Renal pelvis (tissue), 1 donor: ENCODE measurements at regions not wholly inside any gene's neighbourhood (a gene's known extent, or its start where the extent isn't known, plus 50 kb on each side); places are given as distances from the start of the nearest gene placed in this dataset.
"Not testable (repeated sequence)": the region's sequence is repeated elsewhere in the genome, so short reads cannot be mapped to it uniquely, and the experiment has no call there.

Experiments
- DNase-seq: peaks from one replicate; pipeline ENCODE4 v3.0.0-alpha.2; 2013

GRCh38 chr6:95660544-95660943 lies 83.2 kb downstream of the MANEA start:
- no peak for DNase-seq

GRCh38 chr6:95670011-95670463 lies 92.7 kb downstream of the MANEA start:
- DNase-seq: no peak

- DNase-seq: no peak
Observed at GRCh38 chr6:95676011-95676628, 98.8 kb downstream of the MANEA start.

- DNase-seq: no peak
Observed at GRCh38 chr6:95679981-95680380, 102.6 kb downstream of the MANEA start.

- peak; percentile 24 for DNase-seq
Observed at GRCh38 chr6:95681736-95682135, 104.4 kb downstream of the MANEA start.

- no peak for DNase-seq
Observed at GRCh38 chr6:95682476-95682875, 105.1 kb downstream of the MANEA start.

GRCh38 chr6:95685822-95686221 lies 108.5 kb downstream of the MANEA start:
- DNase-seq: no peak

- DNase-seq: no peak
Observed at GRCh38 chr6:95686272-95686671, 108.9 kb downstream of the MANEA start.

GRCh38 chr6:95686895-95687294 lies 109.6 kb downstream of the MANEA start:
- DNase-seq: no peak

GRCh38 chr6:95687839-95688238 lies 110.5 kb downstream of the MANEA start:
- no peak for DNase-seq

- DNase-seq: no peak
Observed at GRCh38 chr6:95690328-95690727, 113.0 kb downstream of the MANEA start.

GRCh38 chr6:95693108-95693507 lies 115.8 kb downstream of the MANEA start:
- DNase-seq: peak; percentile 42

GRCh38 chr6:95698271-95698670 lies 120.9 kb downstream of the MANEA start:
- no peak for DNase-seq

- DNase-seq: no peak
Observed at GRCh38 chr6:95723638-95724037, 146.3 kb downstream of the MANEA start.

- no peak for DNase-seq
Observed at GRCh38 chr6:95725344-95725743, 148.0 kb downstream of the MANEA start.

GRCh38 chr6:95740157-95740556 lies 162.8 kb downstream of the MANEA start:
- no peak for DNase-seq

GRCh38 chr6:95741045-95741444 lies 163.7 kb downstream of the MANEA start:
- no peak for DNase-seq

- DNase-seq: no peak
Observed at GRCh38 chr6:95742767-95743289, 165.5 kb downstream of the MANEA start.

- no peak for DNase-seq
Observed at GRCh38 chr6:95743591-95743990, 166.3 kb downstream of the MANEA start.

- not testable (repeated sequence) for DNase-seq
Observed at GRCh38 chr6:95758236-95759069, 181.1 kb downstream of the MANEA start.

GRCh38 chr6:95767897-95768463 lies 190.6 kb downstream of the MANEA start:
- DNase-seq: peak; percentile 10

- DNase-seq: no peak
Observed at GRCh38 chr6:95768539-95768938, 191.2 kb downstream of the MANEA start.

- no peak for DNase-seq
Observed at GRCh38 chr6:95777338-95777737, 200.0 kb downstream of the MANEA start.
